Endothelial cell (in vitro differentiated cells): ENCODE measurements at regions not wholly inside any gene's neighbourhood (a gene's known extent, or its start where the extent isn't known, plus 50 kb on each side); places are given as distances from the start of the nearest gene placed in this dataset.

Source experiments
- DNase-seq: peaks from one replicate; pipeline ENCODE4 v3.0.0; 2021; ENCODE audit warnings: low spot score
- H3K27ac Mint-ChIP-seq: one replicate; pipeline ENCODE4 v1.8.0; 2021; ENCODE audit warnings: mixed read lengths, inconsistent platforms; ENCODE audit not compliant: unreplicated experiment
- H3K27me3 Mint-ChIP-seq: one replicate; pipeline ENCODE4 v1.8.0; 2021; ENCODE audit warnings: mild to moderate bottlenecking, moderate library complexity, mixed read lengths, inconsistent platforms; ENCODE audit not compliant: unreplicated experiment
- H3K36me3 Mint-ChIP-seq: one replicate; pipeline ENCODE4 v1.8.0; 2021; ENCODE audit warnings: mild to moderate bottlenecking, low read depth, mixed read lengths, inconsistent platforms; ENCODE audit not compliant: unreplicated experiment
- H3K4me1 Mint-ChIP-seq: one replicate; pipeline ENCODE4 v1.8.0; 2021; ENCODE audit warnings: mild to moderate bottlenecking, mixed read lengths, inconsistent platforms; ENCODE audit not compliant: unreplicated experiment
- H3K4me3 Mint-ChIP-seq: one replicate; pipeline ENCODE4 v1.8.0; 2021; ENCODE audit warnings: mild to moderate bottlenecking, mixed read lengths, inconsistent platforms; ENCODE audit not compliant: unreplicated experiment
- H3K9me3 Mint-ChIP-seq: one replicate; pipeline ENCODE4 v1.8.0; 2021; ENCODE audit warnings: mixed read lengths, inconsistent platforms; ENCODE audit not compliant: unreplicated experiment
- CTCF ChIP-seq: fragments of 200-600 bp; sonication (generic); IDR thresholded peaks from one replicate; pipeline ENCODE4 v1.5.0; 2021; ENCODE audit warnings: antibody characterized with exemption; ENCODE audit not compliant: unreplicated experiment

- Mint-ChIP-seq H3K9me3 (no peaks in the 10 kb centered on the region), H3K27ac (no peak overlapping the region), H3K27me3 (no peaks in the 10 kb centered on the region), H3K4me3 (no peak overlapping the region), H3K36me3 (no peaks in the 10 kb centered on the region), H3K4me1 (no peaks in the 10 kb centered on the region)
- TF ChIP-seq CTCF: no peak
- DNase-seq: no peak
These were observed 1012.6 kb downstream of the CDH11 start for GRCh38 chr16:64109241-64109640.

- H3K4me3 Mint-ChIP-seq: no peak overlapping the region
These were observed 1019.2 kb downstream of the CDH11 start for GRCh38 chr16:64102654-64103053.

GRCh38 chr16:64098451-64098850 lies 1023.4 kb downstream of the CDH11 start:
- Mint-ChIP-seq H3K4me1 (no peaks in the 10 kb centered on the region), H3K27me3 (no peaks in the 10 kb centered on the region), H3K27ac (no peak overlapping the region), H3K9me3 (no peaks in the 10 kb centered on the region), H3K4me3 (no peak overlapping the region), H3K36me3 (no peaks in the 10 kb centered on the region)
- no peak for DNase-seq
- no peak for TF ChIP-seq CTCF

More at GRCh38 chr16:64102654-64103053, 1019.2 kb downstream of the CDH11 start:
- Mint-ChIP-seq H3K9me3 (no peaks in the 10 kb centered on the region), H3K27me3 (no peaks in the 10 kb centered on the region), H3K27ac (no peak overlapping the region), H3K36me3 (no peaks in the 10 kb centered on the region), H3K4me1 (no peaks in the 10 kb centered on the region)
- DNase-seq: no peak
- TF ChIP-seq CTCF: no peak

- Mint-ChIP-seq H3K4me3 (no peak overlapping the region), H3K27ac (no peak overlapping the region), H3K36me3 (no peaks in the 10 kb centered on the region), H3K4me1 (no peaks in the 10 kb centered on the region), H3K27me3 (no peaks in the 10 kb centered on the region), H3K9me3 (no peaks in the 10 kb centered on the region)
- TF ChIP-seq CTCF: no peak
- no peak for DNase-seq
These were observed 1025.2 kb downstream of the CDH11 start for GRCh38 chr16:64096689-64097088.

- H3K4me3 Mint-ChIP-seq: no peak overlapping the region
- no peak for TF ChIP-seq CTCF
- no peaks in the 10 kb centered on the region for H3K4me1 Mint-ChIP-seq
- H3K36me3 Mint-ChIP-seq: no peaks in the 10 kb centered on the region
- no peaks in the 10 kb centered on the region for H3K9me3 Mint-ChIP-seq
- DNase-seq: no peak
- H3K27ac Mint-ChIP-seq: no peak overlapping the region
- no peaks in the 10 kb centered on the region for H3K27me3 Mint-ChIP-seq
These were observed 1026.8 kb downstream of the CDH11 start for GRCh38 chr16:64094992-64095634.
